Kidney (tissue), 13 donors: ENCODE measurements at regions not wholly inside any gene's neighbourhood (a gene's known extent, or its start where the extent isn't known, plus 50 kb on each side); places are given as distances from the start of the nearest gene placed in this dataset.
"Not testable (repeated sequence)": the region's sequence is repeated elsewhere in the genome, so short reads cannot be mapped to it uniquely, and the experiment has no call there.

Source experiments
- DNase-seq, 5 donors: peaks; one replicate each; pipeline ENCODE4 v3.0.0-alpha.2; 2013 to 2020
- FAIRE-seq: peaks from 2 replicates; lab custom pipeline; 2012; peaks lifted over from hg19 to GRCh38; lab: Jason Lieb, UNC
- H3K27ac ChIP-seq, 2 donors: one replicate each; pipeline ENCODE4 v1.7.0; 2013; ENCODE audit warnings: low read depth in 2 of 2, low read length in 2 of 2, inconsistent platforms in 1 of 2
- H3K27me3 ChIP-seq: one replicate; pipeline ENCODE4 v1.7.1; 2013; ENCODE audit warnings: low read length, inconsistent platforms; ENCODE audit not compliant: control insufficient read depth, insufficient read depth
- H3K36me3 ChIP-seq, 3 donors: one replicate each; pipeline versions ENCODE4 v1.7.0 to v1.7.1; 2013; ENCODE audit warnings: low read length in 3 of 3, control low read depth in 1 of 3, inconsistent platforms in 1 of 3; ENCODE audit not compliant: insufficient read depth in 3 of 3, control insufficient read depth in 2 of 3
- H3K4me1 ChIP-seq, 3 donors: one replicate each; pipeline versions ENCODE4 v1.7.0 to v1.7.1; 2013; ENCODE audit warnings: low read length in 3 of 3, inconsistent platforms in 1 of 3, low read depth in 1 of 3; ENCODE audit not compliant: control insufficient read depth in 2 of 3, insufficient read depth in 2 of 3
- H3K4me3 ChIP-seq, 3 donors: one replicate each; pipeline versions ENCODE4 v1.7.0 to v1.8.1; 2013; ENCODE audit warnings: low read length in 3 of 3, control low read depth in 1 of 3, inconsistent platforms in 1 of 3
- H3K9ac ChIP-seq, 3 donors: one replicate each; pipeline versions ENCODE4 v1.7.0 to v1.7.1; 2013; ENCODE audit warnings: low read length in 3 of 3, control low read depth in 1 of 3, inconsistent platforms in 1 of 3
- H3K9me3 ChIP-seq, 3 donors: one replicate each; pipeline versions ENCODE4 v1.7.0 to v1.7.1; 2013; ENCODE audit warnings: low read length in 3 of 3, control low read depth in 1 of 3, inconsistent platforms in 1 of 3; ENCODE audit not compliant: control insufficient read depth in 2 of 3, insufficient read depth in 1 of 3
- CTCF ChIP-seq: IDR thresholded peaks from 3 replicates; pipeline ENCODE4 v1.5.1; 2012; ENCODE audit warnings: mild to moderate bottlenecking, moderate library complexity, borderline replicate concordance; ENCODE audit not compliant: insufficient read depth; ENCODE audit errors: extremely low read depth
- intact Hi-C: fragments of 100-400 bp; cut with DNase I; formaldehyde crosslinking; loops from one replicate; pipeline ENCODE4 v1.11.1; 2022
- donor health status: control.
- donor health status: control.
- donor health status: control.
- donor health status: control.
- donor health status: control.
- donor health status: DM: yes; HTN: yes; CAD: no.
- donor health status: Normal renal cell carcinoma (clear cell type).

- FAIRE-seq (no peak), DNase-seq (no peak)
- Histone ChIP-seq H3K4me1 (peaks cover 2 to 21% (median 16%) of the 10 kb centered on the region in 3 donors), H3K9me3 (no peaks in the 10 kb centered on the region), H3K27me3 (no peaks in the 10 kb centered on the region), H3K36me3 (no peaks in the 10 kb centered on the region), H3K4me3 (no peak overlapping the region), H3K27ac (peak overlapping the region; percentile 77 to 87), H3K9ac (peak overlapping the region in 1 of 3 donors; percentile 56)
- intact Hi-C loops = no loop called here
- TF ChIP-seq CTCF = no peak
Observed at GRCh38 chr9:129430940-129431643, 189.8 kb downstream of the C9orf50 start.

GRCh38 chr9:129428864-129429577 lies 191.9 kb downstream of the C9orf50 start:
- Histone ChIP-seq H3K27me3 (no peaks in the 10 kb centered on the region), H3K9me3 (no peaks in the 10 kb centered on the region), H3K9ac (peak overlapping the region in 1 of 3 donors; percentile 40), H3K27ac (no peak overlapping the region), H3K4me3 (no peak overlapping the region), H3K36me3 (no peaks in the 10 kb centered on the region), H3K4me1 (peaks cover 2 to 21% (median 16%) of the 10 kb centered on the region in 3 donors)
- FAIRE-seq = no peak
- TF ChIP-seq CTCF = no peak
- DNase-seq = peak in 1 of 5 donors; percentile 60
- intact Hi-C loops = no loop called here

- Histone ChIP-seq H3K9ac (no peak overlapping the region), H3K27ac (no peak overlapping the region), H3K36me3 (no peaks in the 10 kb centered on the region), H3K4me3 (no peak overlapping the region), H3K9me3 (no peaks in the 10 kb centered on the region), H3K27me3 (no peaks in the 10 kb centered on the region), H3K4me1 (peaks cover 2 to 19% (median 11%) of the 10 kb centered on the region in 3 donors)
- TF ChIP-seq CTCF = no peak
- FAIRE-seq (no peak), DNase-seq (peak in 1 of 5 donors; percentile 56)
- intact Hi-C loops = no loop called here
Observed at GRCh38 chr9:129427149-129427548, 193.8 kb downstream of the C9orf50 start.

GRCh38 chr9:129423755-129424154 lies 197.1 kb downstream of the C9orf50 start:
- DNase-seq, H3K9me3 ChIP-seq, H3K27me3 ChIP-seq, H3K9ac ChIP-seq, FAIRE-seq, H3K36me3 ChIP-seq, H3K4me3 ChIP-seq, H3K27ac ChIP-seq, intact Hi-C loops: not testable (repeated sequence)
- H3K4me1 ChIP-seq = peaks cover 0 to 11% (median 5%) of the 10 kb centered on the region in 3 donors
